ENCODE measurements at regions not wholly inside any gene's neighbourhood (a gene's known extent, or its start where the extent isn't known, plus 50 kb on each side); places are given as distances from the start of the nearest gene placed in this dataset.
"Not testable (repeated sequence)": the region's sequence is repeated elsewhere in the genome, so short reads cannot be mapped to it uniquely, and the experiment has no call there.

GRCh38 chr5:62773460-62773859 lies 194.8 kb downstream of the LRRC70 start:
- DNase-seq, result no peak
- Mint-ChIP-seq H3K4me1 (ENCODE audit: low read depth) (peaks cover 5% of the 10 kb centered on the region; the same call in 1 of the 2 replicates), H3K27ac (no peak overlapping the region), H3K4me3 (no peak overlapping the region), H3K27me3 (ENCODE audit: insufficient read depth) (peaks cover 5% of the 10 kb centered on the region; the same call in 1 of the 2 replicates), H3K36me3 (ENCODE audit: low read depth) (no peaks in the 10 kb centered on the region), H3K9me3 (no peaks in the 10 kb centered on the region)
- TF ChIP-seq CTCF (IDR thresholded peaks at IDR 0.05), result no peak

- no peak overlapping the region for H3K4me3 Mint-ChIP-seq
- H3K36me3 Mint-ChIP-seq (ENCODE audit: low read depth), result no peaks in the 10 kb centered on the region
- H3K9me3 Mint-ChIP-seq, result no peaks in the 10 kb centered on the region
- no peak for TF ChIP-seq CTCF (IDR thresholded peaks at IDR 0.05)
- peaks cover 5% of the 10 kb centered on the region; the same call in 1 of the 2 replicates for H3K27me3 Mint-ChIP-seq (ENCODE audit: insufficient read depth)
- H3K27ac Mint-ChIP-seq, result no peak overlapping the region
- H3K4me1 Mint-ChIP-seq (ENCODE audit: low read depth), result peaks cover under 1% of the 10 kb centered on the region; the same call in 1 of the 2 replicates
- no peak for DNase-seq
These were observed 192.7 kb downstream of the LRRC70 start for GRCh38 chr5:62771341-62771740.

- Mint-ChIP-seq H3K27me3 (ENCODE audit: insufficient read depth) (no peaks in the 10 kb centered on the region), H3K36me3 (ENCODE audit: low read depth) (no peaks in the 10 kb centered on the region), H3K9me3 (no peaks in the 10 kb centered on the region), H3K4me3 (no peak overlapping the region), H3K27ac (no peak overlapping the region), H3K4me1 (ENCODE audit: low read depth) (no peaks in the 10 kb centered on the region)
- TF ChIP-seq CTCF (IDR thresholded peaks at IDR 0.05), result no peak
- no peak for DNase-seq
These were observed 189.0 kb downstream of the LRRC70 start for GRCh38 chr5:62767650-62768049.

GRCh38 chr5:62767077-62767476 lies 188.5 kb downstream of the LRRC70 start:
- H3K4me1 Mint-ChIP-seq (ENCODE audit: low read depth), result no peaks in the 10 kb centered on the region
- TF ChIP-seq CTCF (IDR thresholded peaks at IDR 0.05), result no peak
- no peak for DNase-seq
- no peak overlapping the region for H3K4me3 Mint-ChIP-seq
- no peaks in the 10 kb centered on the region for H3K27me3 Mint-ChIP-seq (ENCODE audit: insufficient read depth)
- no peaks in the 10 kb centered on the region for H3K36me3 Mint-ChIP-seq (ENCODE audit: low read depth)
- H3K27ac Mint-ChIP-seq, result no peak overlapping the region
- no peaks in the 10 kb centered on the region for H3K9me3 Mint-ChIP-seq

GRCh38 chr5:62762503-62762902 lies 183.9 kb downstream of the LRRC70 start:
- no peaks in the 10 kb centered on the region for H3K9me3 Mint-ChIP-seq
- no peak overlapping the region for H3K27ac Mint-ChIP-seq
- no peaks in the 10 kb centered on the region for H3K4me1 Mint-ChIP-seq (ENCODE audit: low read depth)
- no peak overlapping the region for H3K4me3 Mint-ChIP-seq
- no peak for TF ChIP-seq CTCF (IDR thresholded peaks at IDR 0.05)
- DNase-seq, result no peak
- no peaks in the 10 kb centered on the region for H3K36me3 Mint-ChIP-seq (ENCODE audit: low read depth)
- peaks cover 2% of the 10 kb centered on the region; the same call in 1 of the 2 replicates for H3K27me3 Mint-ChIP-seq (ENCODE audit: insufficient read depth)

- not testable (repeated sequence) for H3K27ac Mint-ChIP-seq; H3K4me1 Mint-ChIP-seq (ENCODE audit: low read depth); H3K36me3 Mint-ChIP-seq (ENCODE audit: low read depth); H3K27me3 Mint-ChIP-seq (ENCODE audit: insufficient read depth); H3K9me3 Mint-ChIP-seq; DNase-seq; H3K4me3 Mint-ChIP-seq
These were observed 179.1 kb downstream of the LRRC70 start for GRCh38 chr5:62757686-62758085.

- H3K27ac Mint-ChIP-seq; H3K36me3 Mint-ChIP-seq (ENCODE audit: low read depth); DNase-seq; H3K27me3 Mint-ChIP-seq (ENCODE audit: insufficient read depth); H3K4me3 Mint-ChIP-seq; H3K4me1 Mint-ChIP-seq (ENCODE audit: low read depth); H3K9me3 Mint-ChIP-seq: not testable (repeated sequence)
These were observed 174.4 kb downstream of the LRRC70 start for GRCh38 chr5:62752998-62753367.

GRCh38 chr5:62752056-62752997 lies 173.7 kb downstream of the LRRC70 start:
- not testable (repeated sequence) for DNase-seq; H3K4me1 Mint-ChIP-seq (ENCODE audit: low read depth); H3K4me3 Mint-ChIP-seq; H3K27me3 Mint-ChIP-seq (ENCODE audit: insufficient read depth); H3K36me3 Mint-ChIP-seq (ENCODE audit: low read depth); H3K27ac Mint-ChIP-seq; H3K9me3 Mint-ChIP-seq
